ENCODE measurements at regions not wholly inside any gene's neighbourhood (a gene's known extent, or its start where the extent isn't known, plus 50 kb on each side); places are given as distances from the start of the nearest gene placed in this dataset.

GRCh38 chr6:99821164-99821563 lies 172.9 kb downstream of the MCHR2 start:
- TF ChIP-seq CTCF (IDR thresholded peaks at IDR 0.05) (no peak), POLR2A (IDR thresholded peaks at IDR 0.05) (no peak)

All from testis (tissue), 2 donors.